AG04450 (cell line): ENCODE measurements at regions not wholly inside any gene's neighbourhood (a gene's known extent, or its start where the extent isn't known, plus 50 kb on each side); places are given as distances from the start of the nearest gene placed in this dataset.

Experiments
- CTCF ChIA-PET: fragments of 300-600, 350-600 bp; formaldehyde crosslinking; extraction: SDS; loops from one replicate; lab custom pipeline; 2022; ENCODE audit warnings: antibody characterized with exemption, inconsistent platforms; lab: Charles Lee
- POLR2A ChIA-PET: fragments of 350-600 bp; formaldehyde crosslinking; extraction: SDS; loops from one replicate; lab custom pipeline; 2021; ENCODE audit warnings: antibody characterized with exemption, inconsistent platforms; lab: Yijun Ruan, JAX
- DNase-seq: peaks from one replicate; pipeline ENCODE4 v3.0.0-alpha.2; 2011; ENCODE audit warnings: low read depth, low spot score
- H3K27ac ChIP-seq: one replicate; pipeline ENCODE4 v1.5.1; 2012; ENCODE audit warnings: low read depth, low read length, control low read depth
- H3K27me3 ChIP-seq: one replicate; pipeline ENCODE4 v1.6.0; 2012; ENCODE audit warnings: low read length; ENCODE audit not compliant: control insufficient read depth, insufficient read depth
- H3K4me3 ChIP-seq: 2 replicates; pipeline ENCODE4 v1.5.1; 2011; ENCODE audit warnings: mild to moderate bottlenecking, low read depth, low read length, control low read depth
- H3K9me3 ChIP-seq: 2 replicates; pipeline ENCODE4 v1.5.1; 2012; ENCODE audit warnings: low read length; ENCODE audit not compliant: control insufficient read depth, insufficient read depth
- CTCF ChIP-seq: IDR thresholded peaks from 2 replicates; pipeline ENCODE4 v1.5.1; 2011; ENCODE audit warnings: low read depth, low read length, control low read depth, inconsistent platforms

DNA sequence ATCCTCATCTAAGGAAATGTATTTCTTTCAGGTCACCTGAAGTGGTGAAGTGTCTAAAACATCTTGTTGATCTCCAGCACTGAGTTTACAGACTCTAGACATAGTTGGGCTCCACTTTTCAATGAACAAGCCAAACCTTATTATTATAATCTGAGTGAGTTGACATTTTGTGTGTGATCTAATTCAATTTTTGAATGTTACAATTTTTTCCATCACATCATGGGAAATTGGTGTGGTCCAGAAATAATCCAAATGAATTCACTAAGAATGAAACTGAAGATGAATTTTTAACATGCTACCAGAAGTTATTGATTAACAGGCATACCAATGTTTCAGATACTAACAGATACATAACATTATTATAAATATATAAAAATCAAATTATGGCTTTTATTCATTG is 75.6 kb upstream of the EFEMP1 start:
- Histone ChIP-seq H3K4me3 (no peak overlapping the region), H3K27ac (no peak overlapping the region), H3K27me3 (no peaks in the 10 kb centered on the region), H3K9me3 (no peaks in the 10 kb centered on the region)
- CTCF ChIA-PET = interaction anchor here (0.6 to 1.0 kb wide), 2 partner anchors 13 to 281 kb away, joined by 3 read pairs; no protein-coding TSS in a partner anchor
- no peak for TF ChIP-seq CTCF
- no peak for DNase-seq
- POLR2A ChIA-PET = no interaction called here

- POLR2A ChIA-PET = no interaction called here
- Histone ChIP-seq H3K27ac (no peak overlapping the region), H3K9me3 (no peaks in the 10 kb centered on the region), H3K27me3 (no peaks in the 10 kb centered on the region), H3K4me3 (no peak overlapping the region)
- TF ChIP-seq CTCF = no peak
- no peak for DNase-seq
- CTCF ChIA-PET = interaction anchor here (3.0 kb wide), 1 partner anchor 281 kb away, joined by 17 read pairs; no protein-coding TSS in a partner anchor
Observed at GRCh38 chr2:55999790-56000189, 76.2 kb upstream of the EFEMP1 start.

GRCh38 chr2:56001947-56002346 is 78.4 kb upstream of the EFEMP1 start:
- CTCF ChIA-PET = interaction anchor here (0.6 to 3.0 kb wide), 4 partner anchors 40 to 284 kb away, joined by 3 to 17 read pairs (median 4); no protein-coding TSS in a partner anchor
- H3K9me3 ChIP-seq = no peaks in the 10 kb centered on the region
- TF ChIP-seq CTCF = no peak
- POLR2A ChIA-PET = interaction anchor here (1.0 kb wide), 1 partner anchor 85 kb away, joined by 4 read pairs; no protein-coding TSS in a partner anchor
- no peak overlapping the region for H3K27ac ChIP-seq
- no peak for DNase-seq
- H3K4me3 ChIP-seq = no peak overlapping the region
- no peaks in the 10 kb centered on the region for H3K27me3 ChIP-seq

DNA sequence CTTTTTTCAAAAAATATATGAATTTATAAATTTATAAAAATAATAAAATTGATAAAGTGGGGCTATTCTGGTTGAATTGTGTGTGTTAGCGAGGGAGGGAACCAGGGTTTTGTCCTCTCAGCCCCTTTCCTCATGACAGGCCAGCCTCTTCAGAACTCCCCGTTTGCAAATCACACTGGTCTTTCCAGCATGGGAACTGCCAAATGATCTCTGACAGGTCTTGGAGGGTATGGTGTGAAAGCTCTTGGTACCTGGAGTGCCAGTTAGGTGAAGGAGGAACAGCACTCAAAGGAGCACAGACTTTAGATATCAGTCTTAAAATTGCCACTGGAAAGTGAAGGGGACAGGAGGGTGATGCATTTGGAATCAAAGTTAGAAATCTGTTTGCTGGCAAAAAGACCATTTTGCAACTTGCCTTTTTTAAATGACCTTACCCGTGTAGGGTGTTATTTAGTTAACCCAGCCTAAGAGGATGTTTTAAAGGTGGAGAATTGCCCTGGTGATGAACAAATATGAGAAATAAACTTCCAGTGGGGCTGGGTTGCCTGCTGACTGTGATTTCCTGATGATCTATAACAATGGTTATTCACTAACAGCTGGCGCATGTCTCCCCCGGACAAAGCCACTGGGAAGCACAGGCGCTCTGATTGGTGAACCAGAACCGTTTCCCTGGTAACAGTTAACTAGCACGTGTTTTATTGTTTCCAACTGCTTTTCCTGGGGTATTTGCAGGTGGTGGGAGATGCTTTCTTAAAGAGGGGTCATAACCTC is 85.3 kb upstream of the EFEMP1 start:
- Histone ChIP-seq H3K27me3 (no peaks in the 10 kb centered on the region), H3K27ac (peak overlapping the region; percentile 47), H3K9me3 (no peaks in the 10 kb centered on the region), H3K4me3 (no peak overlapping the region)
- peak; percentile 72 for DNase-seq
- ChIA-PET CTCF (interaction anchor here (0.5 to 8.9 kb wide), 7 partner anchors 30 to 320 kb away, joined by 3 to 123 read pairs (median 4); no protein-coding TSS in a partner anchor), POLR2A (no interaction called here)
- TF ChIP-seq CTCF = no peak
